ENCODE measurements at regions not wholly inside any gene's neighbourhood (a gene's known extent, or its start where the extent isn't known, plus 50 kb on each side); places are given as distances from the start of the nearest gene placed in this dataset.

- TF ChIP-seq ZNF274 (IDR thresholded peaks at IDR 0.05; ENCODE audit: low read depth, low read length) (no peak), YY1 (IDR thresholded peaks at IDR 0.05; ENCODE audit: insufficient read depth, insufficient read length) (no peak)
Measured at GRCh38 chr2:160970052-160970965, 189.9 kb upstream of the TANK start.
